Endothelial cell of umbilical vein (primary cell): ENCODE measurements at regions not wholly inside any gene's neighbourhood (a gene's known extent, or its start where the extent isn't known, plus 50 kb on each side); places are given as distances from the start of the nearest gene placed in this dataset.

ENCODE experiments used
- BruUV-seq: library from RNA; stranded (reverse); fragments of 400-500 nt; replicated peaks from 2 replicates; lab custom pipeline; 2021; lab: Mats Ljungman, UMichigan
- CTCF ChIA-PET: fragments of 300-600, 350-600 bp; sonication (Branson Sonifier 250); formaldehyde crosslinking; loops from one replicate; lab custom pipeline; 2021; ENCODE audit warnings: antibody characterized with exemption, inconsistent platforms; lab: Charles Lee
- POLR2A ChIA-PET: fragments of 300-600, 350-600 bp; sonication (Branson Sonifier 250); formaldehyde crosslinking; loops from one replicate; lab custom pipeline; 2021; ENCODE audit warnings: antibody characterized with exemption, inconsistent platforms; lab: Charles Lee
- DNase-seq: peaks from one replicate; pipeline ENCODE4 v3.0.0-alpha.2; 2011; ENCODE audit warnings: low read depth, low spot score
- FAIRE-seq: peaks from 2 replicates; lab custom pipeline; 2011; peaks lifted over from hg19 to GRCh38; lab: Jason Lieb, UNC
- H2AFZ ChIP-seq: 2 replicates; pipeline ENCODE4 v1.6.0; 2012; ENCODE audit warnings: low read depth, low read length, control low read depth, inconsistent platforms
- H3K27ac ChIP-seq: 2 replicates; pipeline ENCODE4 v1.5.1; 2011; ENCODE audit warnings: low read depth, mild to moderate bottlenecking, control low read depth, low read length, moderate library complexity; ENCODE audit not compliant: insufficient read depth
- H3K27me3 ChIP-seq, 2 experiments: 2 replicates each; pipeline versions ENCODE4 v1.6.0 to v1.6.1; 2011; ENCODE audit warnings: low read length in 2 of 2, mixed read lengths in 1 of 2; ENCODE audit not compliant: control insufficient read depth in 2 of 2, insufficient read depth in 2 of 2
- H3K36me3 ChIP-seq, 2 experiments: 2 replicates in 1 of 2; 3 replicates in 1 of 2; pipeline ENCODE4 v1.5.1; 2011; ENCODE audit warnings: low read length in 2 of 2, mild to moderate bottlenecking in 1 of 2, moderate library complexity in 1 of 2; ENCODE audit not compliant: control insufficient read depth in 2 of 2, insufficient read depth in 2 of 2; ENCODE audit errors: extremely low read depth in 1 of 2
- H3K4me1 ChIP-seq: 3 replicates; pipeline ENCODE4 v1.5.1; 2011; ENCODE audit warnings: mild to moderate bottlenecking, low read length; ENCODE audit not compliant: control insufficient read depth, insufficient read depth; ENCODE audit errors: extremely low read depth
- H3K4me2 ChIP-seq: 2 replicates; pipeline ENCODE4 v1.6.1; 2011; ENCODE audit warnings: low read length, control low read depth, mixed read lengths; ENCODE audit not compliant: insufficient read depth
- H3K4me3 ChIP-seq, 3 experiments: fragments of 200-600 bp in 1 of 3; sonication (generic), shearing (Covaris generic) in 1 of 3; replicated peaks in 1 of 3; 2 replicates each; pipeline ENCODE4 v1.5.1; 2011 to 2016; ENCODE audit warnings: control low read depth in 3 of 3, low read length in 3 of 3, mild to moderate bottlenecking in 2 of 3, inconsistent platforms in 1 of 3, low read depth in 1 of 3, moderate library complexity in 1 of 3; ENCODE audit not compliant: insufficient read depth in 1 of 3
- H3K79me2 ChIP-seq: 2 replicates; pipeline ENCODE4 v1.6.0; 2012; ENCODE audit warnings: low read length, inconsistent platforms; ENCODE audit not compliant: control insufficient read depth, insufficient read depth
- H3K9ac ChIP-seq: replicated peaks from 2 replicates; pipeline ENCODE3; 2011; ENCODE audit warnings: low read length, control low read depth; ENCODE audit not compliant: insufficient read depth; ENCODE audit errors: extremely low read depth
- H3K9me1 ChIP-seq: replicated peaks from 3 replicates; pipeline ENCODE4 v1.6.0; 2011; ENCODE audit warnings: mild to moderate bottlenecking, low read length; ENCODE audit not compliant: control insufficient read depth, insufficient read depth; ENCODE audit errors: extremely low read depth
- H3K9me3 ChIP-seq: replicated peaks from 2 replicates; pipeline ENCODE4 v1.5.1; 2012; ENCODE audit warnings: low read length, inconsistent platforms; ENCODE audit not compliant: control insufficient read depth, insufficient read depth
- H4K20me1 ChIP-seq: replicated peaks from 2 replicates; pipeline ENCODE3; 2011; ENCODE audit warnings: mild to moderate bottlenecking, low read length; ENCODE audit not compliant: control insufficient read depth, insufficient read depth; ENCODE audit errors: extremely low read depth
- EZH2 ChIP-seq: IDR thresholded peaks from 2 replicates; pipeline ENCODE4 v1.6.1; 2012; ENCODE audit warnings: borderline replicate concordance, low read depth, mild to moderate bottlenecking, moderate library complexity, low read length, inconsistent platforms; ENCODE audit not compliant: severe bottlenecking
- FOS ChIP-seq: IDR thresholded peaks from 2 replicates; pipeline ENCODE4 v1.6.1; 2011; ENCODE audit warnings: mild to moderate bottlenecking, low read length, moderate library complexity, borderline replicate concordance; ENCODE audit not compliant: insufficient read depth
- GATA2 ChIP-seq: IDR thresholded peaks from 2 replicates; pipeline ENCODE4 v1.7.0; 2011; ENCODE audit warnings: low read depth, mild to moderate bottlenecking, moderate library complexity, mixed read lengths, low read length; ENCODE audit not compliant: insufficient read length, insufficient read depth
- JUN ChIP-seq: IDR thresholded peaks from 2 replicates; pipeline ENCODE4 v1.6.1; 2011; ENCODE audit warnings: borderline replicate concordance, low read depth; ENCODE audit not compliant: insufficient read length, insufficient read depth
- MYC ChIP-seq: IDR thresholded peaks from one replicate; pipeline ENCODE4 v1.6.1; 2011; ENCODE audit warnings: mild to moderate bottlenecking, low read depth, low read length
- POLR2A ChIP-seq: IDR thresholded peaks from 2 replicates; pipeline ENCODE4 v1.6.1; 2012; ENCODE audit warnings: low read depth, mild to moderate bottlenecking, control low read depth, low read length
- POLR2AphosphoS5 ChIP-seq: IDR thresholded peaks from 2 replicates; pipeline ENCODE4 v1.6.1; 2012; ENCODE audit warnings: low read depth, mild to moderate bottlenecking, control low read depth, low read length, moderate library complexity; ENCODE audit not compliant: insufficient read depth
- dilution Hi-C: fragments of 300-500 bp; cut with MboI; formaldehyde crosslinking; loops from one replicate; pipeline ENCODE4 v1.15.0; 2019; ENCODE audit warnings: low sequenced_read_pairs; ENCODE audit not compliant: extremely low pct_ligation_motif_present
- intact Hi-C: fragments of 100-400 bp; cut with micrococcal nuclease; formaldehyde crosslinking; loops from one replicate; pipeline ENCODE4 v1.10.0; 2022
- TF ChIP-seq, protein P1 (sequence below), 2 donors: IDR thresholded peaks; 1 replicate in 1 of 2; 2 replicates in 1 of 2; pipeline ENCODE4 v1.5.1; 2011; ENCODE audit warnings: low read length in 2 of 2, mild to moderate bottlenecking in 2 of 2, moderate library complexity in 2 of 2, control low read depth in 1 of 2, inconsistent platforms in 1 of 2, low read depth in 1 of 2; ENCODE audit not compliant: insufficient read depth in 1 of 2; ENCODE audit errors: extremely low read depth in 1 of 2
- TF ChIP-seq, protein P2 (sequence below): IDR thresholded peaks from 2 replicates; pipeline ENCODE4 v1.6.1; 2011; ENCODE audit not compliant: insufficient read depth, insufficient read length

DNA sequence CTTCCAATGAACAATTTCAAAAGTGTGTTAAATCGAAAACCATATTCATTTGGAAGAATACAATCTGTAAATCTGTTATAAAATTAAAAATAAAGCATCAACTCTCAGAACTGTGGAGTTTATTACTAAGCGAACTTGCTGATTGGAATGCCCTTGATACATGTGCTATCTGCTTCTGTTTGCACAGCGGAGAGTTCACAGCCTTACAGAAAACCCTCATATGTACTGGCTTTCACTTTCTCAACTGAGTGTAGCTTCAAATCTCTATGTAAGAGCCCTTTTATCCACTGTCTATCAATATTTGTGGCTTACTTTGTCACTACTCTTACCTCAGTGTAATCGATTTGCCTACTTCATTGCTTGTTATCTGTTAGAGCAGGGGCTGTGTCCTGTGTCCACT lies 447.4 kb downstream of the C6orf118 start:
- dilution Hi-C loops: no loop called here
- Histone ChIP-seq H3K4me3 (no peak overlapping the region), H3K9me1 (no peaks in the 10 kb centered on the region), H3K9ac (no peak overlapping the region), H3K27me3 (no peaks in the 10 kb centered on the region), H3K4me2 (no peak overlapping the region), H3K79me2 (no peaks in the 10 kb centered on the region), H3K27ac (no peak overlapping the region), H2AFZ (no peak overlapping the region), H3K4me1 (no peaks in the 10 kb centered on the region), H4K20me1 (no peaks in the 10 kb centered on the region), H3K36me3 (no peaks in the 10 kb centered on the region), H3K9me3 (no peaks in the 10 kb centered on the region)
- POLR2A ChIA-PET: no interaction called here
- no peak for DNase-seq
- CTCF ChIA-PET: no interaction called here
- no peak for FAIRE-seq
- intact Hi-C loops: no loop called here
- no TSS peak for BruUV-seq
- TF ChIP-seq EZH2 (no peak), POLR2A (no peak), JUN (no peak), MYC (no peak), FOS (no peak), GATA2 (no peak), POLR2AphosphoS5 (no peak)
- TF ChIP-seq, protein P1, sequence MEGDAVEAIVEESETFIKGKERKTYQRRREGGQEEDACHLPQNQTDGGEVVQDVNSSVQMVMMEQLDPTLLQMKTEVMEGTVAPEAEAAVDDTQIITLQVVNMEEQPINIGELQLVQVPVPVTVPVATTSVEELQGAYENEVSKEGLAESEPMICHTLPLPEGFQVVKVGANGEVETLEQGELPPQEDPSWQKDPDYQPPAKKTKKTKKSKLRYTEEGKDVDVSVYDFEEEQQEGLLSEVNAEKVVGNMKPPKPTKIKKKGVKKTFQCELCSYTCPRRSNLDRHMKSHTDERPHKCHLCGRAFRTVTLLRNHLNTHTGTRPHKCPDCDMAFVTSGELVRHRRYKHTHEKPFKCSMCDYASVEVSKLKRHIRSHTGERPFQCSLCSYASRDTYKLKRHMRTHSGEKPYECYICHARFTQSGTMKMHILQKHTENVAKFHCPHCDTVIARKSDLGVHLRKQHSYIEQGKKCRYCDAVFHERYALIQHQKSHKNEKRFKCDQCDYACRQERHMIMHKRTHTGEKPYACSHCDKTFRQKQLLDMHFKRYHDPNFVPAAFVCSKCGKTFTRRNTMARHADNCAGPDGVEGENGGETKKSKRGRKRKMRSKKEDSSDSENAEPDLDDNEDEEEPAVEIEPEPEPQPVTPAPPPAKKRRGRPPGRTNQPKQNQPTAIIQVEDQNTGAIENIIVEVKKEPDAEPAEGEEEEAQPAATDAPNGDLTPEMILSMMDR (IDR thresholded peaks at IDR 0.05; ENCODE audit: extremely low read depth in 1 of 2, insufficient read depth in 1 of 2, low read depth in 1 of 2, low read length in 2 of 2): no peak
- TF ChIP-seq, protein P2, sequence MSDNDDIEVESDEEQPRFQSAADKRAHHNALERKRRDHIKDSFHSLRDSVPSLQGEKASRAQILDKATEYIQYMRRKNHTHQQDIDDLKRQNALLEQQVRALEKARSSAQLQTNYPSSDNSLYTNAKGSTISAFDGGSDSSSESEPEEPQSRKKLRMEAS: no peak
